GM23338 (cell line): ENCODE measurements at regions not wholly inside any gene's neighbourhood (a gene's known extent, or its start where the extent isn't known, plus 50 kb on each side); places are given as distances from the start of the nearest gene placed in this dataset.
A peak's percentile ranks its signal among the peaks of the same experiment; 100 is the strongest.

Source experiments
- ATAC-seq: fragments of 200-7000 bp; cut with Tn5 transposase; 3 replicates; pipeline ENCODE4 v1.9.1; 2020
- DNase-seq: peaks from one replicate; pipeline ENCODE4 v3.0.0-alpha.2; 2015; ENCODE audit warnings: low spot score
- H2AFZ ChIP-seq: fragments of 200-600 bp; sonication (generic); 2 replicates; pipeline ENCODE4 v1.8.0; 2016; ENCODE audit warnings: antibody characterized with exemption, mild to moderate bottlenecking, moderate library complexity
- H3F3A ChIP-seq: fragments of 200-600 bp; sonication (generic); replicated peaks from 2 replicates; pipeline ENCODE4 v1.8.0; 2017; ENCODE audit warnings: antibody characterized with exemption, mixed run types, low read depth
- H3K27ac ChIP-seq: fragments of 200-600 bp; sonication (generic); 2 replicates; pipeline ENCODE4 v1.6.1; 2016; ENCODE audit warnings: low read depth
- H3K27me3 ChIP-seq: fragments of 200-600 bp; sonication (generic); 2 replicates; pipeline ENCODE4 v1.8.0; 2016; ENCODE audit warnings: mild to moderate bottlenecking, mixed run types, moderate library complexity; ENCODE audit not compliant: insufficient read depth
- H3K36me3 ChIP-seq: fragments of 200-600 bp; sonication (generic); 2 replicates; pipeline ENCODE4 v1.8.0; 2016; ENCODE audit warnings: mild to moderate bottlenecking; ENCODE audit not compliant: insufficient read depth
- H3K4me1 ChIP-seq: fragments of 200-600 bp; sonication (generic); 2 replicates; pipeline ENCODE4 v1.8.0; 2016; ENCODE audit warnings: mild to moderate bottlenecking, moderate library complexity; ENCODE audit not compliant: insufficient read depth
- H3K4me2 ChIP-seq: fragments of 200-600 bp; sonication (generic); 2 replicates; pipeline ENCODE4 v1.7.1; 2017; ENCODE audit warnings: mixed run types
- H3K4me3 ChIP-seq: fragments of 200-600 bp; sonication (generic); 2 replicates; pipeline ENCODE4 v1.6.1; 2016; ENCODE audit warnings: mixed run types
- H3K79me2 ChIP-seq: fragments of 200-600 bp; sonication (generic); replicated peaks from 2 replicates; pipeline ENCODE4 v1.8.0; 2017; ENCODE audit warnings: mild to moderate bottlenecking; ENCODE audit not compliant: insufficient read depth
- H3K9me2 ChIP-seq: fragments of 200-600 bp; sonication (generic); 2 replicates; pipeline ENCODE4 v1.8.0; 2017; ENCODE audit not compliant: insufficient read depth
- H4K20me1 ChIP-seq: fragments of 200-600 bp; sonication (generic); replicated peaks from 2 replicates; pipeline ENCODE4 v1.8.0; 2017; ENCODE audit warnings: mild to moderate bottlenecking; ENCODE audit not compliant: insufficient read depth
- H3K27ac Mint-ChIP-seq: 2 replicates; pipeline ENCODE4 v1.8.0; 2020; ENCODE audit warnings: inconsistent platforms, mild to moderate bottlenecking, moderate library complexity, mixed read lengths
- H3K27me3 Mint-ChIP-seq: 3 replicates; pipeline ENCODE4 v1.8.0; 2022; ENCODE audit warnings: low read depth, mild to moderate bottlenecking, moderate library complexity, mixed read lengths, inconsistent platforms; ENCODE audit not compliant: insufficient read depth, poor library complexity
- H3K36me3 Mint-ChIP-seq: 3 replicates; pipeline ENCODE4 v1.8.0; 2021; ENCODE audit warnings: low read depth, mild to moderate bottlenecking, inconsistent platforms, moderate library complexity, mixed read lengths
- H3K4me1 Mint-ChIP-seq: 3 replicates; pipeline ENCODE4 v1.8.0; 2020; ENCODE audit warnings: mild to moderate bottlenecking, inconsistent platforms, mixed read lengths
- H3K4me3 Mint-ChIP-seq: 3 replicates; pipeline ENCODE4 v1.8.0; 2021; ENCODE audit warnings: moderate library complexity, mild to moderate bottlenecking, inconsistent platforms, mixed read lengths
- H3K9me3 Mint-ChIP-seq: 3 replicates; pipeline ENCODE4 v1.8.0; 2020; ENCODE audit warnings: moderate library complexity, mild to moderate bottlenecking, inconsistent platforms, mixed read lengths
- EZH2 ChIP-seq: fragments of 200-600 bp; sonication (generic); IDR thresholded peaks from one replicate; pipeline ENCODE4 v1.8.0; 2017; ENCODE audit warnings: antibody characterized with exemption, mild to moderate bottlenecking, low read depth; ENCODE audit not compliant: unreplicated experiment
- EZH2phosphoT487 ChIP-seq: fragments of 200-600 bp; sonication (generic); IDR thresholded peaks from one replicate; pipeline ENCODE4 v1.8.1; 2018; ENCODE audit warnings: antibody characterized with exemption; ENCODE audit not compliant: unreplicated experiment
- JUNB ChIP-seq: IDR thresholded peaks from one replicate; pipeline ENCODE4 v1.6.1; 2016; ENCODE audit warnings: antibody characterized with exemption; ENCODE audit not compliant: unreplicated experiment
- NANOG ChIP-seq: IDR thresholded peaks from 2 replicates; pipeline ENCODE4 v1.6.1; 2016; ENCODE audit warnings: antibody characterized with exemption, borderline replicate concordance
- STAT1 ChIP-seq: IDR thresholded peaks from one replicate; pipeline ENCODE4 v1.6.1; 2016; ENCODE audit warnings: antibody characterized with exemption; ENCODE audit not compliant: unreplicated experiment
- ZNF114 ChIP-seq: fragments of 250-450 bp; sonication (Bioruptor Pico); IDR thresholded peaks from 2 replicates; pipeline ENCODE4 v1.5.0; 2020; ENCODE audit warnings: mild to moderate bottlenecking, moderate library complexity
- ZNF331 ChIP-seq: fragments of 250-450 bp; sonication (Bioruptor Pico); IDR thresholded peaks from 2 replicates; pipeline ENCODE4 v1.5.0; 2020; ENCODE audit warnings: low read depth, mild to moderate bottlenecking, moderate library complexity
- TF ChIP-seq, protein P1 (sequence below): IDR thresholded peaks from one replicate; pipeline ENCODE4 v1.6.1; 2018; ENCODE audit warnings: antibody characterized with exemption; ENCODE audit not compliant: unreplicated experiment
- TF ChIP-seq, protein P2 (sequence below): fragments of 250-450 bp; sonication (Bioruptor Pico); IDR thresholded peaks from 2 replicates; pipeline ENCODE4 v1.5.0; 2020; ENCODE audit warnings: mild to moderate bottlenecking, moderate library complexity
- TF ChIP-seq, protein P3 (sequence below): IDR thresholded peaks from 2 replicates; pipeline ENCODE4 v1.6.1; 2016; ENCODE audit warnings: antibody characterized with exemption
- TF ChIP-seq, protein P4 (sequence below), 2 experiments: fragments of 200-600 bp in 1 of 2; sonication (generic) in 1 of 2; conservative IDR thresholded peaks; 2 replicates each; pipeline versions ENCODE4 v1.5.1 to v1.6.1; 2016 to 2017; ENCODE audit warnings: antibody characterized with exemption in 2 of 2, low read depth in 2 of 2, mild to moderate bottlenecking in 2 of 2, moderate library complexity in 1 of 2

DNA sequence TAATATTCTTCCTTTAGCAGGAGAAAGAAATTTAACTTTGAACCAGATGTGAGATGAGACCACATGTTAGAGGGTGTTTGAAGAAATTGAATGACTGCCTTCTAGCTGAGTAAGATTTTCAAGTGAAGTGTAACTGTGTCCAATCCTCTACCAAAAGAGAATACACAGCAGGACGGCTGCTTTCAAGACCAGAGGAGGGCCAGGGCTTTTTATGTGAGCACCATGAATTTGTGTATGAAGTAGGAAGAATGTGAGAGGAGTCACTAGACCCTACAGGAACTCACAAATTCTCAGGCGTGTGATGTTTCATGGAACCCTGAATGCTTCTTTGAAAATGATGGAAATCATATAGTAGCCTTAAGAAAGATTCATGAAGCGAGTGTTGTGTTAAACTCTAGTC is 56.8 kb upstream of the SPACA1 start:
- Histone ChIP-seq H4K20me1 (no peaks in the 10 kb centered on the region), H3F3A (no peaks in the 10 kb centered on the region), H3K4me1 (peaks cover 6% of the 10 kb centered on the region; the same call in 1 of the 2 replicates), H3K36me3 (no peaks in the 10 kb centered on the region), H3K27ac (no peak overlapping the region), H3K9me2 (no peaks in the 10 kb centered on the region), H3K4me3 (no peak overlapping the region), H3K4me2 (no peak overlapping the region), H3K79me2 (no peaks in the 10 kb centered on the region), H2AFZ (peak overlapping the region; percentile 85; the same call in 1 of the 2 replicates), H3K27me3 (no peaks in the 10 kb centered on the region)
- Mint-ChIP-seq H3K4me3 (no peak overlapping the region), H3K27ac (no peak overlapping the region), H3K27me3 (no peaks in the 10 kb centered on the region), H3K9me3 (no peaks in the 10 kb centered on the region), H3K36me3 (no peaks in the 10 kb centered on the region), H3K4me1 (peaks cover 14% of the 10 kb centered on the region)
- no peak for DNase-seq
- TF ChIP-seq NANOG (no peak), JUNB (no peak), EZH2 (no peak), STAT1 (no peak), ZNF114 (CRISPR knock-in tag) (no peak), ZNF331 (CRISPR knock-in tag) (no peak), EZH2phosphoT487 (no peak)
- TF ChIP-seq, protein P1, sequence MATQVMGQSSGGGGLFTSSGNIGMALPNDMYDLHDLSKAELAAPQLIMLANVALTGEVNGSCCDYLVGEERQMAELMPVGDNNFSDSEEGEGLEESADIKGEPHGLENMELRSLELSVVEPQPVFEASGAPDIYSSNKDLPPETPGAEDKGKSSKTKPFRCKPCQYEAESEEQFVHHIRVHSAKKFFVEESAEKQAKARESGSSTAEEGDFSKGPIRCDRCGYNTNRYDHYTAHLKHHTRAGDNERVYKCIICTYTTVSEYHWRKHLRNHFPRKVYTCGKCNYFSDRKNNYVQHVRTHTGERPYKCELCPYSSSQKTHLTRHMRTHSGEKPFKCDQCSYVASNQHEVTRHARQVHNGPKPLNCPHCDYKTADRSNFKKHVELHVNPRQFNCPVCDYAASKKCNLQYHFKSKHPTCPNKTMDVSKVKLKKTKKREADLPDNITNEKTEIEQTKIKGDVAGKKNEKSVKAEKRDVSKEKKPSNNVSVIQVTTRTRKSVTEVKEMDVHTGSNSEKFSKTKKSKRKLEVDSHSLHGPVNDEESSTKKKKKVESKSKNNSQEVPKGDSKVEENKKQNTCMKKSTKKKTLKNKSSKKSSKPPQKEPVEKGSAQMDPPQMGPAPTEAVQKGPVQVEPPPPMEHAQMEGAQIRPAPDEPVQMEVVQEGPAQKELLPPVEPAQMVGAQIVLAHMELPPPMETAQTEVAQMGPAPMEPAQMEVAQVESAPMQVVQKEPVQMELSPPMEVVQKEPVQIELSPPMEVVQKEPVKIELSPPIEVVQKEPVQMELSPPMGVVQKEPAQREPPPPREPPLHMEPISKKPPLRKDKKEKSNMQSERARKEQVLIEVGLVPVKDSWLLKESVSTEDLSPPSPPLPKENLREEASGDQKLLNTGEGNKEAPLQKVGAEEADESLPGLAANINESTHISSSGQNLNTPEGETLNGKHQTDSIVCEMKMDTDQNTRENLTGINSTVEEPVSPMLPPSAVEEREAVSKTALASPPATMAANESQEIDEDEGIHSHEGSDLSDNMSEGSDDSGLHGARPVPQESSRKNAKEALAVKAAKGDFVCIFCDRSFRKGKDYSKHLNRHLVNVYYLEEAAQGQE: no peak
- TF ChIP-seq, protein P2, sequence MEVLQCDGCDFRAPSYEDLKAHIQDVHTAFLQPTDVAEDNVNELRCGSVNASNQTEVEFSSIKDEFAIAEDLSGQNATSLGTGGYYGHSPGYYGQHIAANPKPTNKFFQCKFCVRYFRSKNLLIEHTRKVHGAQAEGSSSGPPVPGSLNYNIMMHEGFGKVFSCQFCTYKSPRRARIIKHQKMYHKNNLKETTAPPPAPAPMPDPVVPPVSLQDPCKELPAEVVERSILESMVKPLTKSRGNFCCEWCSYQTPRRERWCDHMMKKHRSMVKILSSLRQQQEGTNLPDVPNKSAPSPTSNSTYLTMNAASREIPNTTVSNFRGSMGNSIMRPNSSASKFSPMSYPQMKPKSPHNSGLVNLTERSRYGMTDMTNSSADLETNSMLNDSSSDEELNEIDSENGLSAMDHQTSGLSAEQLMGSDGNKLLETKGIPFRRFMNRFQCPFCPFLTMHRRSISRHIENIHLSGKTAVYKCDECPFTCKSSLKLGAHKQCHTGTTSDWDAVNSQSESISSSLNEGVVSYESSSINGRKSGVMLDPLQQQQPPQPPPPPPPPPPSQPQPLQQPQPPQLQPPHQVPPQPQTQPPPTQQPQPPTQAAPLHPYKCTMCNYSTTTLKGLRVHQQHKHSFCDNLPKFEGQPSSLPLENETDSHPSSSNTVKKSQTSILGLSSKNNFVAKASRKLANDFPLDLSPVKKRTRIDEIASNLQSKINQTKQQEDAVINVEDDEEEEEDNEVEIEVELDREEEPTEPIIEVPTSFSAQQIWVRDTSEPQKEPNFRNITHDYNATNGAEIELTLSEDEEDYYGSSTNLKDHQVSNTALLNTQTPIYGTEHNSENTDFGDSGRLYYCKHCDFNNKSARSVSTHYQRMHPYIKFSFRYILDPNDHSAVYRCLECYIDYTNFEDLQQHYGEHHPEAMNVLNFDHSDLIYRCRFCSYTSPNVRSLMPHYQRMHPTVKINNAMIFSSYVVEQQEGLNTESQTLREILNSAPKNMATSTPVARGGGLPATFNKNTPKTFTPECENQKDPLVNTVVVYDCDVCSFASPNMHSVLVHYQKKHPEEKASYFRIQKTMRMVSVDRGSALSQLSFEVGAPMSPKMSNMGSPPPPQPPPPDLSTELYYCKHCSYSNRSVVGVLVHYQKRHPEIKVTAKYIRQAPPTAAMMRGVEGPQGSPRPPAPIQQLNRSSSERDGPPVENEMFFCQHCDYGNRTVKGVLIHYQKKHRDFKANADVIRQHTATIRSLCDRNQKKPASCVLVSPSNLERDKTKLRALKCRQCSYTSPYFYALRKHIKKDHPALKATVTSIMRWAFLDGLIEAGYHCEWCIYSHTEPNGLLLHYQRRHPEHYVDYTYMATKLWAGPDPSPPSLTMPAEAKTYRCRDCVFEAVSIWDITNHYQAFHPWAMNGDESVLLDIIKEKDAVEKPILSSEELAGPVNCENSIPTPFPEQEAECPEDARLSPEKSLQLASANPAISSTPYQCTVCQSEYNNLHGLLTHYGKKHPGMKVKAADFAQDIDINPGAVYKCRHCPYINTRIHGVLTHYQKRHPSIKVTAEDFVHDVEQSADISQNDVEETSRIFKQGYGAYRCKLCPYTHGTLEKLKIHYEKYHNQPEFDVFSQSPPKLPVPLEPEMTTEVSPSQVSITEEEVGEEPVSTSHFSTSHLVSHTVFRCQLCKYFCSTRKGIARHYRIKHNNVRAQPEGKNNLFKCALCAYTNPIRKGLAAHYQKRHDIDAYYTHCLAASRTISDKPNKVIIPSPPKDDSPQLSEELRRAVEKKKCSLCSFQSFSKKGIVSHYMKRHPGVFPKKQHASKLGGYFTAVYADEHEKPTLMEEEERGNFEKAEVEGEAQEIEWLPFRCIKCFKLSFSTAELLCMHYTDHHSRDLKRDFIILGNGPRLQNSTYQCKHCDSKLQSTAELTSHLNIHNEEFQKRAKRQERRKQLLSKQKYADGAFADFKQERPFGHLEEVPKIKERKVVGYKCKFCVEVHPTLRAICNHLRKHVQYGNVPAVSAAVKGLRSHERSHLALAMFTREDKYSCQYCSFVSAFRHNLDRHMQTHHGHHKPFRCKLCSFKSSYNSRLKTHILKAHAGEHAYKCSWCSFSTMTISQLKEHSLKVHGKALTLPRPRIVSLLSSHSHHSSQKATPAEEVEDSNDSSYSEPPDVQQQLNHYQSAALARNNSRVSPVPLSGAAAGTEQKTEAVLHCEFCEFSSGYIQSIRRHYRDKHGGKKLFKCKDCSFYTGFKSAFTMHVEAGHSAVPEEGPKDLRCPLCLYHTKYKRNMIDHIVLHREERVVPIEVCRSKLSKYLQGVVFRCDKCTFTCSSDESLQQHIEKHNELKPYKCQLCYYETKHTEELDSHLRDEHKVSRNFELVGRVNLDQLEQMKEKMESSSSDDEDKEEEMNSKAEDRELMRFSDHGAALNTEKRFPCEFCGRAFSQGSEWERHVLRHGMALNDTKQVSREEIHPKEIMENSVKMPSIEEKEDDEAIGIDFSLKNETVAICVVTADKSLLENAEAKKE (CRISPR knock-in tag): no peak
- TF ChIP-seq, protein P3, sequence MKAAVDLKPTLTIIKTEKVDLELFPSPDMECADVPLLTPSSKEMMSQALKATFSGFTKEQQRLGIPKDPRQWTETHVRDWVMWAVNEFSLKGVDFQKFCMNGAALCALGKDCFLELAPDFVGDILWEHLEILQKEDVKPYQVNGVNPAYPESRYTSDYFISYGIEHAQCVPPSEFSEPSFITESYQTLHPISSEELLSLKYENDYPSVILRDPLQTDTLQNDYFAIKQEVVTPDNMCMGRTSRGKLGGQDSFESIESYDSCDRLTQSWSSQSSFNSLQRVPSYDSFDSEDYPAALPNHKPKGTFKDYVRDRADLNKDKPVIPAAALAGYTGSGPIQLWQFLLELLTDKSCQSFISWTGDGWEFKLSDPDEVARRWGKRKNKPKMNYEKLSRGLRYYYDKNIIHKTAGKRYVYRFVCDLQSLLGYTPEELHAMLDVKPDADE: no peak
- TF ChIP-seq, protein P4, sequence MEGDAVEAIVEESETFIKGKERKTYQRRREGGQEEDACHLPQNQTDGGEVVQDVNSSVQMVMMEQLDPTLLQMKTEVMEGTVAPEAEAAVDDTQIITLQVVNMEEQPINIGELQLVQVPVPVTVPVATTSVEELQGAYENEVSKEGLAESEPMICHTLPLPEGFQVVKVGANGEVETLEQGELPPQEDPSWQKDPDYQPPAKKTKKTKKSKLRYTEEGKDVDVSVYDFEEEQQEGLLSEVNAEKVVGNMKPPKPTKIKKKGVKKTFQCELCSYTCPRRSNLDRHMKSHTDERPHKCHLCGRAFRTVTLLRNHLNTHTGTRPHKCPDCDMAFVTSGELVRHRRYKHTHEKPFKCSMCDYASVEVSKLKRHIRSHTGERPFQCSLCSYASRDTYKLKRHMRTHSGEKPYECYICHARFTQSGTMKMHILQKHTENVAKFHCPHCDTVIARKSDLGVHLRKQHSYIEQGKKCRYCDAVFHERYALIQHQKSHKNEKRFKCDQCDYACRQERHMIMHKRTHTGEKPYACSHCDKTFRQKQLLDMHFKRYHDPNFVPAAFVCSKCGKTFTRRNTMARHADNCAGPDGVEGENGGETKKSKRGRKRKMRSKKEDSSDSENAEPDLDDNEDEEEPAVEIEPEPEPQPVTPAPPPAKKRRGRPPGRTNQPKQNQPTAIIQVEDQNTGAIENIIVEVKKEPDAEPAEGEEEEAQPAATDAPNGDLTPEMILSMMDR (conservative IDR thresholded peaks at IDR 0.05; ENCODE audit: low read depth in 2 of 2): no peak
- no peak for ATAC-seq
